ENCODE measurements at regions not wholly inside any gene's neighbourhood (a gene's known extent, or its start where the extent isn't known, plus 50 kb on each side); places are given as distances from the start of the nearest gene placed in this dataset.

GRCh38 chr3:156005736-156006135 lies 114.6 kb upstream of the KCNAB1 start:
- TF ChIP-seq, protein P1, sequence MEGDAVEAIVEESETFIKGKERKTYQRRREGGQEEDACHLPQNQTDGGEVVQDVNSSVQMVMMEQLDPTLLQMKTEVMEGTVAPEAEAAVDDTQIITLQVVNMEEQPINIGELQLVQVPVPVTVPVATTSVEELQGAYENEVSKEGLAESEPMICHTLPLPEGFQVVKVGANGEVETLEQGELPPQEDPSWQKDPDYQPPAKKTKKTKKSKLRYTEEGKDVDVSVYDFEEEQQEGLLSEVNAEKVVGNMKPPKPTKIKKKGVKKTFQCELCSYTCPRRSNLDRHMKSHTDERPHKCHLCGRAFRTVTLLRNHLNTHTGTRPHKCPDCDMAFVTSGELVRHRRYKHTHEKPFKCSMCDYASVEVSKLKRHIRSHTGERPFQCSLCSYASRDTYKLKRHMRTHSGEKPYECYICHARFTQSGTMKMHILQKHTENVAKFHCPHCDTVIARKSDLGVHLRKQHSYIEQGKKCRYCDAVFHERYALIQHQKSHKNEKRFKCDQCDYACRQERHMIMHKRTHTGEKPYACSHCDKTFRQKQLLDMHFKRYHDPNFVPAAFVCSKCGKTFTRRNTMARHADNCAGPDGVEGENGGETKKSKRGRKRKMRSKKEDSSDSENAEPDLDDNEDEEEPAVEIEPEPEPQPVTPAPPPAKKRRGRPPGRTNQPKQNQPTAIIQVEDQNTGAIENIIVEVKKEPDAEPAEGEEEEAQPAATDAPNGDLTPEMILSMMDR (IDR thresholded peaks at IDR 0.05), result no peak
- TF ChIP-seq POLR2A (IDR thresholded peaks at IDR 0.05), result no peak
- TF ChIP-seq POLR2AphosphoS5 (IDR thresholded peaks at IDR 0.05; ENCODE audit: insufficient read depth in 1 of 2, low read depth in 1 of 2), result no peak

Data from vagina (tissue), 2 donors.